ENCODE measurements at regions not wholly inside any gene's neighbourhood (a gene's known extent, or its start where the extent isn't known, plus 50 kb on each side); places are given as distances from the start of the nearest gene placed in this dataset.

- Histone ChIP-seq H3K9ac (ENCODE audit: low read depth in 1 of 2, low read length in 2 of 2) (no peak overlapping the region), H3K36me3 (ENCODE audit: control insufficient read depth in 2 of 2, insufficient read depth in 2 of 2, low read length in 2 of 2) (no peaks in the 10 kb centered on the region), H3K27me3 (ENCODE audit: control insufficient read depth in 2 of 2, insufficient read depth in 2 of 2, low read length in 2 of 2) (no peaks in the 10 kb centered on the region), H3K4me3 (ENCODE audit: low read length in 2 of 2) (no peak overlapping the region), H3K4me1 (ENCODE audit: control insufficient read depth in 2 of 2, insufficient read depth in 2 of 2, low read length in 2 of 2) (no peaks in the 10 kb centered on the region), H3K9me3 (ENCODE audit: control insufficient read depth in 2 of 2, low read length in 2 of 2) (no peaks in the 10 kb centered on the region), H3K27ac (ENCODE audit: low read depth in 2 of 2, low read length in 2 of 2) (no peak overlapping the region)
These were observed 249.1 kb upstream of the SPRED2 start for GRCh38 chr2:65681503-65681902.

GRCh38 chr2:65678779-65679391, 246.5 kb upstream of the SPRED2 start:
- Histone ChIP-seq H3K36me3 (ENCODE audit: control insufficient read depth in 2 of 2, insufficient read depth in 2 of 2, low read length in 2 of 2) (no peaks in the 10 kb centered on the region), H3K9me3 (ENCODE audit: control insufficient read depth in 2 of 2, low read length in 2 of 2) (peaks cover 3 to 7% of the 10 kb centered on the region in 2 donors), H3K27me3 (ENCODE audit: control insufficient read depth in 2 of 2, insufficient read depth in 2 of 2, low read length in 2 of 2) (no peaks in the 10 kb centered on the region), H3K4me1 (ENCODE audit: control insufficient read depth in 2 of 2, insufficient read depth in 2 of 2, low read length in 2 of 2) (no peaks in the 10 kb centered on the region), H3K4me3 (ENCODE audit: low read length in 2 of 2) (no peak overlapping the region), H3K9ac (ENCODE audit: low read depth in 1 of 2, low read length in 2 of 2) (no peak overlapping the region), H3K27ac (ENCODE audit: low read depth in 2 of 2, low read length in 2 of 2) (no peak overlapping the region)

- Histone ChIP-seq H3K9me3 (ENCODE audit: control insufficient read depth in 2 of 2, low read length in 2 of 2) (peaks cover 3 to 7% of the 10 kb centered on the region in 2 donors), H3K9ac (ENCODE audit: low read depth in 1 of 2, low read length in 2 of 2) (no peak overlapping the region), H3K4me1 (ENCODE audit: control insufficient read depth in 2 of 2, insufficient read depth in 2 of 2, low read length in 2 of 2) (no peaks in the 10 kb centered on the region), H3K27me3 (ENCODE audit: control insufficient read depth in 2 of 2, insufficient read depth in 2 of 2, low read length in 2 of 2) (no peaks in the 10 kb centered on the region), H3K4me3 (ENCODE audit: low read length in 2 of 2) (no peak overlapping the region), H3K36me3 (ENCODE audit: control insufficient read depth in 2 of 2, insufficient read depth in 2 of 2, low read length in 2 of 2) (no peaks in the 10 kb centered on the region), H3K27ac (ENCODE audit: low read depth in 2 of 2, low read length in 2 of 2) (no peak overlapping the region)
These were observed 243.0 kb upstream of the SPRED2 start for GRCh38 chr2:65675350-65675749.

- Histone ChIP-seq H3K4me3 (ENCODE audit: low read length in 2 of 2) (no peak overlapping the region), H3K27ac (ENCODE audit: low read depth in 2 of 2, low read length in 2 of 2) (no peak overlapping the region), H3K9me3 (ENCODE audit: control insufficient read depth in 2 of 2, low read length in 2 of 2) (peaks cover 3 to 9% of the 10 kb centered on the region in 2 donors)
These were observed 239.4 kb upstream of the SPRED2 start for GRCh38 chr2:65671670-65672242.

GRCh38 chr2:65669574-65669973, 237.2 kb upstream of the SPRED2 start:
- no peak overlapping the region for H3K4me3 ChIP-seq (ENCODE audit: low read length in 2 of 2)
- H3K36me3 ChIP-seq (ENCODE audit: control insufficient read depth in 2 of 2, insufficient read depth in 2 of 2, low read length in 2 of 2) = no peaks in the 10 kb centered on the region
- H3K4me1 ChIP-seq (ENCODE audit: control insufficient read depth in 2 of 2, insufficient read depth in 2 of 2, low read length in 2 of 2) = no peaks in the 10 kb centered on the region
- peaks cover 0 to 2% of the 10 kb centered on the region in 2 donors for H3K9me3 ChIP-seq (ENCODE audit: control insufficient read depth in 2 of 2, low read length in 2 of 2)
- H3K27ac ChIP-seq (ENCODE audit: low read depth in 2 of 2, low read length in 2 of 2) = no peak overlapping the region
- no peaks in the 10 kb centered on the region for H3K27me3 ChIP-seq (ENCODE audit: control insufficient read depth in 2 of 2, insufficient read depth in 2 of 2, low read length in 2 of 2)
- no peak overlapping the region for H3K9ac ChIP-seq (ENCODE audit: low read depth in 1 of 2, low read length in 2 of 2)

More at GRCh38 chr2:65671670-65672242, 239.4 kb upstream of the SPRED2 start:
- no peaks in the 10 kb centered on the region for H3K36me3 ChIP-seq (ENCODE audit: control insufficient read depth in 2 of 2, insufficient read depth in 2 of 2, low read length in 2 of 2)
- H3K27me3 ChIP-seq (ENCODE audit: control insufficient read depth in 2 of 2, insufficient read depth in 2 of 2, low read length in 2 of 2) = no peaks in the 10 kb centered on the region
- H3K9ac ChIP-seq (ENCODE audit: low read depth in 1 of 2, low read length in 2 of 2) = no peak overlapping the region
- H3K4me1 ChIP-seq (ENCODE audit: control insufficient read depth in 2 of 2, insufficient read depth in 2 of 2, low read length in 2 of 2) = no peaks in the 10 kb centered on the region

- Histone ChIP-seq H3K4me3 (ENCODE audit: low read length in 2 of 2) (no peak overlapping the region), H3K27me3 (ENCODE audit: control insufficient read depth in 2 of 2, insufficient read depth in 2 of 2, low read length in 2 of 2) (peaks cover 0 to 5% of the 10 kb centered on the region in 2 donors), H3K27ac (ENCODE audit: low read depth in 2 of 2, low read length in 2 of 2) (no peak overlapping the region), H3K36me3 (ENCODE audit: control insufficient read depth in 2 of 2, insufficient read depth in 2 of 2, low read length in 2 of 2) (no peaks in the 10 kb centered on the region), H3K4me1 (ENCODE audit: control insufficient read depth in 2 of 2, insufficient read depth in 2 of 2, low read length in 2 of 2) (no peaks in the 10 kb centered on the region), H3K9me3 (ENCODE audit: control insufficient read depth in 2 of 2, low read length in 2 of 2) (peaks cover 0 to 2% of the 10 kb centered on the region in 2 donors), H3K9ac (ENCODE audit: low read depth in 1 of 2, low read length in 2 of 2) (no peak overlapping the region)
These were observed 236.3 kb upstream of the SPRED2 start for GRCh38 chr2:65668744-65669143.

- H3K9ac ChIP-seq (ENCODE audit: low read depth in 1 of 2, low read length in 2 of 2) = no peak overlapping the region
- no peak overlapping the region for H3K27ac ChIP-seq (ENCODE audit: low read depth in 2 of 2, low read length in 2 of 2)
- peaks cover 0 to 2% of the 10 kb centered on the region in 2 donors for H3K9me3 ChIP-seq (ENCODE audit: control insufficient read depth in 2 of 2, low read length in 2 of 2)
- H3K4me3 ChIP-seq (ENCODE audit: low read length in 2 of 2) = no peak overlapping the region
- H3K4me1 ChIP-seq (ENCODE audit: control insufficient read depth in 2 of 2, insufficient read depth in 2 of 2, low read length in 2 of 2) = peaks cover 7 to 10% of the 10 kb centered on the region in 2 donors
- peaks cover 0 to 5% of the 10 kb centered on the region in 2 donors for H3K27me3 ChIP-seq (ENCODE audit: control insufficient read depth in 2 of 2, insufficient read depth in 2 of 2, low read length in 2 of 2)
- no peaks in the 10 kb centered on the region for H3K36me3 ChIP-seq (ENCODE audit: control insufficient read depth in 2 of 2, insufficient read depth in 2 of 2, low read length in 2 of 2)
These were observed 233.8 kb upstream of the SPRED2 start for GRCh38 chr2:65666156-65666725.

- no peak overlapping the region for H3K4me3 ChIP-seq (ENCODE audit: low read length in 2 of 2)
- H3K27me3 ChIP-seq (ENCODE audit: control insufficient read depth in 2 of 2, insufficient read depth in 2 of 2, low read length in 2 of 2) = peaks cover 0 to 5% of the 10 kb centered on the region in 2 donors
- H3K27ac ChIP-seq (ENCODE audit: low read depth in 2 of 2, low read length in 2 of 2) = no peak overlapping the region
- H3K9ac ChIP-seq (ENCODE audit: low read depth in 1 of 2, low read length in 2 of 2) = no peak overlapping the region
- no peaks in the 10 kb centered on the region for H3K36me3 ChIP-seq (ENCODE audit: control insufficient read depth in 2 of 2, insufficient read depth in 2 of 2, low read length in 2 of 2)
- H3K9me3 ChIP-seq (ENCODE audit: control insufficient read depth in 2 of 2, low read length in 2 of 2) = peaks cover 0 to 2% of the 10 kb centered on the region in 2 donors
- peaks cover 10 to 12% of the 10 kb centered on the region in 2 donors for H3K4me1 ChIP-seq (ENCODE audit: control insufficient read depth in 2 of 2, insufficient read depth in 2 of 2, low read length in 2 of 2)
These were observed 232.5 kb upstream of the SPRED2 start for GRCh38 chr2:65664931-65665330.

GRCh38 chr2:65663831-65664407, 231.5 kb upstream of the SPRED2 start:
- Histone ChIP-seq H3K27me3 (ENCODE audit: control insufficient read depth in 2 of 2, insufficient read depth in 2 of 2, low read length in 2 of 2) (peaks cover 0 to 6% of the 10 kb centered on the region in 2 donors), H3K9me3 (ENCODE audit: control insufficient read depth in 2 of 2, low read length in 2 of 2) (peaks cover 0 to 2% of the 10 kb centered on the region in 2 donors), H3K4me1 (ENCODE audit: control insufficient read depth in 2 of 2, insufficient read depth in 2 of 2, low read length in 2 of 2) (peaks cover 10 to 12% of the 10 kb centered on the region in 2 donors), H3K36me3 (ENCODE audit: control insufficient read depth in 2 of 2, insufficient read depth in 2 of 2, low read length in 2 of 2) (no peaks in the 10 kb centered on the region), H3K27ac (ENCODE audit: low read depth in 2 of 2, low read length in 2 of 2) (no peak overlapping the region), H3K4me3 (ENCODE audit: low read length in 2 of 2) (no peak overlapping the region), H3K9ac (ENCODE audit: low read depth in 1 of 2, low read length in 2 of 2) (no peak overlapping the region)

Data from mucosa of rectum (tissue), 2 donors.